Vagina (tissue), 2 donors: ENCODE measurements at regions not wholly inside any gene's neighbourhood (a gene's known extent, or its start where the extent isn't known, plus 50 kb on each side); places are given as distances from the start of the nearest gene placed in this dataset.

ENCODE experiments used
- DNase-seq, 2 donors: peaks; one replicate each; pipeline ENCODE4 v3.0.0-alpha.2; 2017; ENCODE audit errors: extremely low spot score in 2 of 2
- H3K27ac ChIP-seq: fragments of 200-600 bp; sonication (generic); one replicate; pipeline ENCODE4 v1.5.1; 2019
- H3K27me3 ChIP-seq: fragments of 200-600 bp; sonication (generic); one replicate; pipeline ENCODE4 v1.5.1; 2019
- H3K36me3 ChIP-seq, 2 donors: fragments of 200-600 bp; sonication (generic); one replicate each; pipeline ENCODE4 v1.5.1; 2017 to 2019
- H3K4me1 ChIP-seq: fragments of 200-600 bp; sonication (generic); one replicate; pipeline ENCODE4 v1.5.1; 2019
- H3K4me3 ChIP-seq, 2 donors: fragments of 200-600 bp; sonication (generic); 1 replicate in 1 of 2; 2 replicates in 1 of 2; pipeline ENCODE4 v1.5.1; 2016 to 2019
- H3K9me3 ChIP-seq: fragments of 200-600 bp; sonication (generic); one replicate; pipeline ENCODE4 v1.5.1; 2019
- POLR2A ChIP-seq, 2 donors: fragments of 450-650 bp; IDR thresholded peaks; one replicate each; pipeline ENCODE4 v1.6.1; 2017; ENCODE audit warnings: antibody characterized with exemption in 2 of 2, mild to moderate bottlenecking in 2 of 2, moderate library complexity in 2 of 2
- POLR2AphosphoS5 ChIP-seq, 2 donors: sonication (generic); formaldehyde crosslinking; IDR thresholded peaks; one replicate each; pipeline ENCODE4 v1.9.0; 2017; ENCODE audit warnings: antibody characterized with exemption in 2 of 2, mild to moderate bottlenecking in 2 of 2, low read depth in 1 of 2; ENCODE audit not compliant: insufficient read depth in 1 of 2
- intact Hi-C: fragments of 100-400 bp; cut with DNase I; formaldehyde crosslinking; loops from one replicate; pipeline ENCODE4 v1.15.1; 2023
- TF ChIP-seq, protein P1 (sequence below), 3 experiments: fragments of 450-650 bp in 2 of 3; fragments of 200-600 bp in 1 of 3; sonication (generic) in 1 of 3; IDR thresholded peaks; one replicate each; pipeline ENCODE4 v1.5.1; 2017 to 2019; ENCODE audit warnings: antibody characterized with exemption in 3 of 3, mild to moderate bottlenecking in 2 of 3, moderate library complexity in 2 of 3

DNA sequence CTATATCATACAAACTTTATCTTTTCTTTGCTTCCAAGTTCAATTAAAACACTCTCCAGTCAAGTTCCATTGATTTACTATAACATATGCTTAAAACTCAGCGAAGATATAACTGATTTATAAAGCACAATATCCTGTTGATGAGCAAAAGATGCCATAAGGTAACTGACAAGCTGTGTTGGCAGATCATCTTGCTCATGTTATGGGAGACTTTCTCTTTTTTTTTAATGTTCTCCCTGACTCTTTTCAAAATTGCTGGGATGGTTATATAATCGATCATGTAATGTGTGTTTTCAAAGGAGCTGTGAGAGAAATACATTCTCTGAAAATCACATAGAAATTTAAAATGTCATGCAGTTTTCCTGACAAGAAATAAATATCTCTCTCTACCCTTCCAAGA, 293.5 kb downstream of the MED10 start:
- DNase-seq, result no peak
- TF ChIP-seq POLR2A (IDR thresholded peaks at IDR 0.05) (no peak), POLR2AphosphoS5 (IDR thresholded peaks at IDR 0.05; ENCODE audit: insufficient read depth in 1 of 2, low read depth in 1 of 2) (no peak)
- TF ChIP-seq, protein P1, sequence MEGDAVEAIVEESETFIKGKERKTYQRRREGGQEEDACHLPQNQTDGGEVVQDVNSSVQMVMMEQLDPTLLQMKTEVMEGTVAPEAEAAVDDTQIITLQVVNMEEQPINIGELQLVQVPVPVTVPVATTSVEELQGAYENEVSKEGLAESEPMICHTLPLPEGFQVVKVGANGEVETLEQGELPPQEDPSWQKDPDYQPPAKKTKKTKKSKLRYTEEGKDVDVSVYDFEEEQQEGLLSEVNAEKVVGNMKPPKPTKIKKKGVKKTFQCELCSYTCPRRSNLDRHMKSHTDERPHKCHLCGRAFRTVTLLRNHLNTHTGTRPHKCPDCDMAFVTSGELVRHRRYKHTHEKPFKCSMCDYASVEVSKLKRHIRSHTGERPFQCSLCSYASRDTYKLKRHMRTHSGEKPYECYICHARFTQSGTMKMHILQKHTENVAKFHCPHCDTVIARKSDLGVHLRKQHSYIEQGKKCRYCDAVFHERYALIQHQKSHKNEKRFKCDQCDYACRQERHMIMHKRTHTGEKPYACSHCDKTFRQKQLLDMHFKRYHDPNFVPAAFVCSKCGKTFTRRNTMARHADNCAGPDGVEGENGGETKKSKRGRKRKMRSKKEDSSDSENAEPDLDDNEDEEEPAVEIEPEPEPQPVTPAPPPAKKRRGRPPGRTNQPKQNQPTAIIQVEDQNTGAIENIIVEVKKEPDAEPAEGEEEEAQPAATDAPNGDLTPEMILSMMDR (IDR thresholded peaks at IDR 0.05), result no peak
- Histone ChIP-seq H3K27ac (no peak overlapping the region), H3K4me3 (no peak overlapping the region), H3K36me3 (no peaks in the 10 kb centered on the region), H3K27me3 (no peaks in the 10 kb centered on the region), H3K4me1 (peaks cover 8% of the 10 kb centered on the region), H3K9me3 (no peaks in the 10 kb centered on the region)
- intact Hi-C loops, result no loop called here

- Histone ChIP-seq H3K36me3 (no peaks in the 10 kb centered on the region), H3K4me1 (peaks cover 8% of the 10 kb centered on the region), H3K9me3 (no peaks in the 10 kb centered on the region), H3K27me3 (no peaks in the 10 kb centered on the region), H3K4me3 (no peak overlapping the region), H3K27ac (no peak overlapping the region)
- intact Hi-C loops, result no loop called here
- TF ChIP-seq, protein P1 (IDR thresholded peaks at IDR 0.05), result no peak
- no peak for TF ChIP-seq POLR2A (IDR thresholded peaks at IDR 0.05)
- TF ChIP-seq POLR2AphosphoS5 (IDR thresholded peaks at IDR 0.05; ENCODE audit: insufficient read depth in 1 of 2, low read depth in 1 of 2), result no peak
- peak in 1 of 2 donors; percentile 52 for DNase-seq
These were observed 294.0 kb downstream of the MED10 start for GRCh38 chr5:6084376-6084775.

DNA sequence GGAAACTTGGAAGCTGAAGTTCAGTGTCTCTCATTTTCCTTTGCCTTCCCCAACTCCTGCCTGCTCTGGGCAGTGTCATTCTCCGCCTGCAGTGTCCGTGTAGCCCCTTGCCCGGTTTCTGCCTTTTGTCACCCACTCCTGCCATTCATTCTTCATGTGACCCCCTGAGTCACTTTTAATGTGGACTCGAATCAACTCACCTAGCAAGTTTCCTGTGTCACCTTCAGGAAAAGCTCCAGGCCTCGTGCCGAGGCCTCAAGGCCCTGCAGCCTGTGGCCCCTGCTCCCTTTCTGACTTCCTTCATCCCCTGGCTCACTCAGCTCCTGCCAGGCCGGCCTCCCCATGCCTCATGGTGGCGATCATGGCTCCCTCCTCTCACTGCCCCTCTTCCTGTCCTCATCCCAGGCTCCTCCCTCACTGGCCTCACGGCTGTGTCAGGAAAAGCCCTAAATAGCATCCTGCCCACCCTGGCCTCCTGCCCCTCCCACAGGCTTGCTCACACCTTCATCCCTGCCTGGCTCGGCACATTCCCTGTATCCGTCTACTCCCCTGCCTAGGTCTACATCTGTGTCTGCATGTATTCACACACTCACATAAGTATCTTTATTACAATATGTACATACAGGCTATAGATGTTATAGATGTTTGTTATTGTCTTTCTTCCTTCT, 294.9 kb downstream of the MED10 start:
- intact Hi-C loops, result no loop called here
- Histone ChIP-seq H3K4me1 (peaks cover 8% of the 10 kb centered on the region), H3K36me3 (no peaks in the 10 kb centered on the region), H3K27ac (no peak overlapping the region), H3K27me3 (no peaks in the 10 kb centered on the region), H3K9me3 (no peaks in the 10 kb centered on the region), H3K4me3 (no peak overlapping the region)
- TF ChIP-seq POLR2AphosphoS5 (IDR thresholded peaks at IDR 0.05; ENCODE audit: insufficient read depth in 1 of 2, low read depth in 1 of 2), result no peak
- no peak for TF ChIP-seq POLR2A (IDR thresholded peaks at IDR 0.05)
- TF ChIP-seq, protein P1 (IDR thresholded peaks at IDR 0.05), result no peak
- peak in 1 of 2 donors; percentile 82 for DNase-seq

GRCh38 chr5:6082685-6083084, 295.7 kb downstream of the MED10 start:
- peak in 1 of 2 donors; percentile 37 for DNase-seq
- Histone ChIP-seq H3K4me3 (no peak overlapping the region), H3K36me3 (no peaks in the 10 kb centered on the region), H3K9me3 (no peaks in the 10 kb centered on the region), H3K27ac (no peak overlapping the region), H3K4me1 (peaks cover 8% of the 10 kb centered on the region), H3K27me3 (no peaks in the 10 kb centered on the region)
- intact Hi-C loops, result no loop called here
- TF ChIP-seq, protein P1 (IDR thresholded peaks at IDR 0.05), result no peak
- TF ChIP-seq POLR2AphosphoS5 (IDR thresholded peaks at IDR 0.05; ENCODE audit: insufficient read depth in 1 of 2, low read depth in 1 of 2), result no peak
- TF ChIP-seq POLR2A (IDR thresholded peaks at IDR 0.05), result no peak

DNA sequence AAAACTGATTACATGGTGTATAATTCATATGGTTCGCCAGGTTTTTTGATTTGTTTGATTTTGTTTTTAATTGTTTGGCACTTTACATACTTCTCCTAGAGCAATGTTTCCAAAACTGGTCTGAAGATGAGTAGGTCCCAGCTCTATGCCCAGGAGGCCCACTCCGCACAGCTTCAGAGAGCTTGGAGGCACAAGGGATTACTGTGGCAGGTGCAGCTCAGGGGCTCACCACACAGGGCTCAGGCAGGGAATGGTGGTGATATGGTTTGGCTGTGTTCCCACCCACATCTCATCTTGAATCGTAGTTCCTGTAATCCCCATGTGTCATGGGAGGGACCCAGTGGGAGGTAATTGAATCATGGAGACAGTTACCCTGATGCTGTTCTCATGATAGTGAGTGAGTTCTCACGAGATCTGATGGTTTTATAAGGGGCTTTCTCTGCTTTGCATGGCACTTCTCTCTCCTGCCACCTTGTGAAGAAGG, 296.6 kb downstream of the MED10 start:
- peaks cover 8% of the 10 kb centered on the region for H3K4me1 ChIP-seq
- DNase-seq, result peak in 1 of 2 donors; percentile 34
- H3K36me3 ChIP-seq, result no peaks in the 10 kb centered on the region
- no peaks in the 10 kb centered on the region for H3K27me3 ChIP-seq
- TF ChIP-seq, protein P1 (IDR thresholded peaks at IDR 0.05), result no peak
- TF ChIP-seq POLR2A (IDR thresholded peaks at IDR 0.05) (no peak), POLR2AphosphoS5 (IDR thresholded peaks at IDR 0.05; ENCODE audit: insufficient read depth in 1 of 2, low read depth in 1 of 2) (no peak)
- no peak overlapping the region for H3K27ac ChIP-seq
- intact Hi-C loops, result no loop called here
- H3K9me3 ChIP-seq, result no peaks in the 10 kb centered on the region
- H3K4me3 ChIP-seq, result no peak overlapping the region
